ENCODE measurements at regions not wholly inside any gene's neighbourhood (a gene's known extent, or its start where the extent isn't known, plus 50 kb on each side); places are given as distances from the start of the nearest gene placed in this dataset.
"Not testable (repeated sequence)": the region's sequence is repeated elsewhere in the genome, so short reads cannot be mapped to it uniquely, and the experiment has no call there.

DNA sequence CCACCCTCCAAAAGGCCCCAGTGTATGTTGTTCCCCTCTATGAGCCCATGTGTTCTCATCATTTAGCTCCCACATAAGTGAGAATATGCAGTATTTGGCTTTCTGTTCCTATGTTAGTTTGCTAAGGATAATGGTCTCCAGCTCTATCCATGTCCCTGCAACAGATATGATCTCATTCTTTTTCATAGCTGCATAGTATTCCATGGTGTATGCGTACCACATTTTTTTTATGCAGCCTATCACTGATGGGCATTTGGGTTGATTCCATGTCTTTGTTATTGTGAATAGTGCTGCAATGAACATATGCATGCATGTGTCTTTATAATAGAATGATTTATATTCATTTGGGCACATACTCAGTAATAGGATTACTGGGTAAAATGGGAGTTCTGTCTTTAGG is 73.9 kb upstream of the ZNF81 start:
- TF ChIP-seq, protein P1, sequence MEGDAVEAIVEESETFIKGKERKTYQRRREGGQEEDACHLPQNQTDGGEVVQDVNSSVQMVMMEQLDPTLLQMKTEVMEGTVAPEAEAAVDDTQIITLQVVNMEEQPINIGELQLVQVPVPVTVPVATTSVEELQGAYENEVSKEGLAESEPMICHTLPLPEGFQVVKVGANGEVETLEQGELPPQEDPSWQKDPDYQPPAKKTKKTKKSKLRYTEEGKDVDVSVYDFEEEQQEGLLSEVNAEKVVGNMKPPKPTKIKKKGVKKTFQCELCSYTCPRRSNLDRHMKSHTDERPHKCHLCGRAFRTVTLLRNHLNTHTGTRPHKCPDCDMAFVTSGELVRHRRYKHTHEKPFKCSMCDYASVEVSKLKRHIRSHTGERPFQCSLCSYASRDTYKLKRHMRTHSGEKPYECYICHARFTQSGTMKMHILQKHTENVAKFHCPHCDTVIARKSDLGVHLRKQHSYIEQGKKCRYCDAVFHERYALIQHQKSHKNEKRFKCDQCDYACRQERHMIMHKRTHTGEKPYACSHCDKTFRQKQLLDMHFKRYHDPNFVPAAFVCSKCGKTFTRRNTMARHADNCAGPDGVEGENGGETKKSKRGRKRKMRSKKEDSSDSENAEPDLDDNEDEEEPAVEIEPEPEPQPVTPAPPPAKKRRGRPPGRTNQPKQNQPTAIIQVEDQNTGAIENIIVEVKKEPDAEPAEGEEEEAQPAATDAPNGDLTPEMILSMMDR (IDR thresholded peaks at IDR 0.05; ENCODE audit: poor library complexity): not testable (repeated sequence)
- not testable (repeated sequence) for TF ChIP-seq EZH2 (IDR thresholded peaks at IDR 0.05; ENCODE audit: borderline replicate concordance)
